DMS114 treated with DMSO at 0.1 percent for 48 hours (cell line): ENCODE measurements at regions not wholly inside any gene's neighbourhood (a gene's known extent, or its start where the extent isn't known, plus 50 kb on each side); places are given as distances from the start of the nearest gene placed in this dataset.

Source experiments
- DNase-seq: peaks from one replicate; lab custom pipeline; 2025; ENCODE audit not compliant: unreplicated experiment; lab: John Stamatoyannopoulos, UW

GRCh38 chr12:118840878-118841277, 140.5 kb upstream of the SRRM4 start:
- DNase-seq = no peak

- no peak for DNase-seq
Observed at GRCh38 chr12:118841588-118841987, 139.8 kb upstream of the SRRM4 start.

GRCh38 chr12:118842866-118843265, 138.5 kb upstream of the SRRM4 start:
- no peak for DNase-seq

- no peak for DNase-seq
Observed at GRCh38 chr12:118846416-118846815, 134.9 kb upstream of the SRRM4 start.

GRCh38 chr12:118850244-118850825, 131.0 kb upstream of the SRRM4 start:
- no peak for DNase-seq

GRCh38 chr12:118851891-118852290, 129.4 kb upstream of the SRRM4 start:
- no peak for DNase-seq

GRCh38 chr12:118853634-118854033, 127.7 kb upstream of the SRRM4 start:
- no peak for DNase-seq

- DNase-seq = no peak
Observed at GRCh38 chr12:118855858-118856257, 125.5 kb upstream of the SRRM4 start.

GRCh38 chr12:118866346-118866745, 115.0 kb upstream of the SRRM4 start:
- DNase-seq = no peak

GRCh38 chr12:118870551-118870950, 110.8 kb upstream of the SRRM4 start:
- no peak for DNase-seq

GRCh38 chr12:118874698-118875548, 106.4 kb upstream of the SRRM4 start:
- no peak for DNase-seq

- no peak for DNase-seq
Observed at GRCh38 chr12:118880720-118881493, 100.4 kb upstream of the SRRM4 start.

- no peak for DNase-seq
Observed at GRCh38 chr12:118884226-118884625, 97.1 kb upstream of the SRRM4 start.

GRCh38 chr12:118900993-118901392, 80.3 kb upstream of the SRRM4 start:
- no peak for DNase-seq

- no peak for DNase-seq
Observed at GRCh38 chr12:118908811-118909210, 72.5 kb upstream of the SRRM4 start.

- no peak for DNase-seq
Observed at GRCh38 chr12:118912697-118913270, 68.6 kb upstream of the SRRM4 start.

- DNase-seq = no peak
Observed at GRCh38 chr12:118921761-118922160, 59.6 kb upstream of the SRRM4 start.

GRCh38 chr12:118922405-118922804, 58.9 kb upstream of the SRRM4 start:
- no peak for DNase-seq

- DNase-seq = no peak
Observed at GRCh38 chr12:118925407-118925806, 55.9 kb upstream of the SRRM4 start.

- no peak for DNase-seq
Observed at GRCh38 chr12:118925826-118926225, 55.5 kb upstream of the SRRM4 start.
